ENCODE measurements at regions not wholly inside any gene's neighbourhood (a gene's known extent, or its start where the extent isn't known, plus 50 kb on each side); places are given as distances from the start of the nearest gene placed in this dataset.

DNA sequence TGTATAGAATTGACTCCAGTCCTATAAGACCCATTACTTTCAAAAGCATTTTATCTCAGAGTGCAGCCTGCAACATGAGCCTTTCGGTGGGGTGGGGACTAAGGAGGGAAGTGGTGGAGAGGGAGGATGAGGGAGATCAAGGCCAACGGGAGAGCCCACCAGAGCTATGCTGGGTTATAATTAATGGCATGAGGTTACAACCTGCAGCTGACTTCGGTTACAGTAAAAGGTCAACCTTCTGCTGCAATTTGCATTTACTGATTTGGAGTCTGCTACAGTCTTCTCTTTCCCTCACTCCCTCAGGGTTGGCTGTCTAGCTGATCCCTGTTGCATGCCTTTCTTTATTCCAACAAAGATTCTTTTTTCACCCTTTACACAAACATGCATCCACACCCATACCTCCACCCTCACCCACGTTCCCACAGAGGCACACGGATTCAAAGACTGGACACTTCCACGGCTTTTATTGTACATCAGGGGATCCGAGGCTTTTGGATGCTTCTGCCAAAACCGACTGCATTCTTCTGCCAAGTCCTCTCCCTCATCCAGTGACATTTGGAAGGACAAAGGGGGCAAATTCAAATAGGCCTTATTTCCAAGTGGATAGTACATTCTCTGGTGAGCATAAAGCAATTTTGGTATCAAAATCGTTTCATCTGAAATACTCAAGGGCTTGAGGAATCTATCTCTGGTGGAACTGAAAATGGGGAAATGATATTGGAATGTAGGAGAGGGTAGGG lies 381.2 kb downstream of the NFIB start:
- TF ChIP-seq, protein P1, sequence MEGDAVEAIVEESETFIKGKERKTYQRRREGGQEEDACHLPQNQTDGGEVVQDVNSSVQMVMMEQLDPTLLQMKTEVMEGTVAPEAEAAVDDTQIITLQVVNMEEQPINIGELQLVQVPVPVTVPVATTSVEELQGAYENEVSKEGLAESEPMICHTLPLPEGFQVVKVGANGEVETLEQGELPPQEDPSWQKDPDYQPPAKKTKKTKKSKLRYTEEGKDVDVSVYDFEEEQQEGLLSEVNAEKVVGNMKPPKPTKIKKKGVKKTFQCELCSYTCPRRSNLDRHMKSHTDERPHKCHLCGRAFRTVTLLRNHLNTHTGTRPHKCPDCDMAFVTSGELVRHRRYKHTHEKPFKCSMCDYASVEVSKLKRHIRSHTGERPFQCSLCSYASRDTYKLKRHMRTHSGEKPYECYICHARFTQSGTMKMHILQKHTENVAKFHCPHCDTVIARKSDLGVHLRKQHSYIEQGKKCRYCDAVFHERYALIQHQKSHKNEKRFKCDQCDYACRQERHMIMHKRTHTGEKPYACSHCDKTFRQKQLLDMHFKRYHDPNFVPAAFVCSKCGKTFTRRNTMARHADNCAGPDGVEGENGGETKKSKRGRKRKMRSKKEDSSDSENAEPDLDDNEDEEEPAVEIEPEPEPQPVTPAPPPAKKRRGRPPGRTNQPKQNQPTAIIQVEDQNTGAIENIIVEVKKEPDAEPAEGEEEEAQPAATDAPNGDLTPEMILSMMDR (IDR thresholded peaks at IDR 0.05 in 2 of 3, conservative IDR thresholded peaks at IDR 0.05 in 1 of 3; ENCODE audit: insufficient read depth in 2 of 3, low read depth in 1 of 3, low read length in 3 of 3): no peak
- TF ChIP-seq, protein P2, sequence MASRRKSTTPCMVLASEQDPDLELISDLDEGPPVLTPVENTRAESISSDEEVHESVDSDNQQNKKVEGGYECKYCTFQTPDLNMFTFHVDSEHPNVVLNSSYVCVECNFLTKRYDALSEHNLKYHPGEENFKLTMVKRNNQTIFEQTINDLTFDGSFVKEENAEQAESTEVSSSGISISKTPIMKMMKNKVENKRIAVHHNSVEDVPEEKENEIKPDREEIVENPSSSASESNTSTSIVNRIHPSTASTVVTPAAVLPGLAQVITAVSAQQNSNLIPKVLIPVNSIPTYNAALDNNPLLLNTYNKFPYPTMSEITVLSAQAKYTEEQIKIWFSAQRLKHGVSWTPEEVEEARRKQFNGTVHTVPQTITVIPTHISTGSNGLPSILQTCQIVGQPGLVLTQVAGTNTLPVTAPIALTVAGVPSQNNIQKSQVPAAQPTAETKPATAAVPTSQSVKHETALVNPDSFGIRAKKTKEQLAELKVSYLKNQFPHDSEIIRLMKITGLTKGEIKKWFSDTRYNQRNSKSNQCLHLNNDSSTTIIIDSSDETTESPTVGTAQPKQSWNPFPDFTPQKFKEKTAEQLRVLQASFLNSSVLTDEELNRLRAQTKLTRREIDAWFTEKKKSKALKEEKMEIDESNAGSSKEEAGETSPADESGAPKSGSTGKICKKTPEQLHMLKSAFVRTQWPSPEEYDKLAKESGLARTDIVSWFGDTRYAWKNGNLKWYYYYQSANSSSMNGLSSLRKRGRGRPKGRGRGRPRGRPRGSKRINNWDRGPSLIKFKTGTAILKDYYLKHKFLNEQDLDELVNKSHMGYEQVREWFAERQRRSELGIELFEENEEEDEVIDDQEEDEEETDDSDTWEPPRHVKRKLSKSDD (conservative IDR thresholded peaks at IDR 0.05; ENCODE audit: low read length): no peak
- no peak for TF ChIP-seq EP300 (IDR thresholded peaks at IDR 0.05; ENCODE audit: low read length)
- TF ChIP-seq, protein P3, sequence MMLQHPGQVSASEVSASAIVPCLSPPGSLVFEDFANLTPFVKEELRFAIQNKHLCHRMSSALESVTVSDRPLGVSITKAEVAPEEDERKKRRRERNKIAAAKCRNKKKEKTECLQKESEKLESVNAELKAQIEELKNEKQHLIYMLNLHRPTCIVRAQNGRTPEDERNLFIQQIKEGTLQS (IDR thresholded peaks at IDR 0.05): no peak
- TF ChIP-seq, protein P3 (CRISPR knock-in tag; conservative IDR thresholded peaks at IDR 0.05): no peak
- TF ChIP-seq JUN (IDR thresholded peaks at IDR 0.05; ENCODE audit: borderline replicate concordance, low read depth, low read length): no peak
- no peak for TF ChIP-seq JUN (CRISPR knock-in tag; IDR thresholded peaks at IDR 0.05; ENCODE audit: borderline replicate concordance)
- TF ChIP-seq BCL6 (CRISPR knock-in tag; IDR thresholded peaks at IDR 0.05): no peak
- TF ChIP-seq PHF20 (IDR thresholded peaks at IDR 0.05; ENCODE audit: partially characterized antibody): no peak
- TF ChIP-seq TEAD4 (IDR thresholded peaks at IDR 0.05; ENCODE audit: low read length): no peak
- no peak for TF ChIP-seq TEAD4 (CRISPR knock-in tag; IDR thresholded peaks at IDR 0.05; ENCODE audit: borderline replicate concordance)
- TF ChIP-seq ZC3H11A (IDR thresholded peaks at IDR 0.05; ENCODE audit: low read depth, low read length): no peak
- no peak for TF ChIP-seq ZFP36 (IDR thresholded peaks at IDR 0.05; ENCODE audit: low read depth, low read length, partially characterized antibody)
- TF ChIP-seq RCOR1 (IDR thresholded peaks at IDR 0.05; ENCODE audit: borderline replicate concordance in 1 of 2, low read depth in 2 of 2, low read length in 2 of 2): no peak
- TF ChIP-seq CEBPB (tag; IDR thresholded peaks at IDR 0.05): no peak
- TF ChIP-seq, protein P4, sequence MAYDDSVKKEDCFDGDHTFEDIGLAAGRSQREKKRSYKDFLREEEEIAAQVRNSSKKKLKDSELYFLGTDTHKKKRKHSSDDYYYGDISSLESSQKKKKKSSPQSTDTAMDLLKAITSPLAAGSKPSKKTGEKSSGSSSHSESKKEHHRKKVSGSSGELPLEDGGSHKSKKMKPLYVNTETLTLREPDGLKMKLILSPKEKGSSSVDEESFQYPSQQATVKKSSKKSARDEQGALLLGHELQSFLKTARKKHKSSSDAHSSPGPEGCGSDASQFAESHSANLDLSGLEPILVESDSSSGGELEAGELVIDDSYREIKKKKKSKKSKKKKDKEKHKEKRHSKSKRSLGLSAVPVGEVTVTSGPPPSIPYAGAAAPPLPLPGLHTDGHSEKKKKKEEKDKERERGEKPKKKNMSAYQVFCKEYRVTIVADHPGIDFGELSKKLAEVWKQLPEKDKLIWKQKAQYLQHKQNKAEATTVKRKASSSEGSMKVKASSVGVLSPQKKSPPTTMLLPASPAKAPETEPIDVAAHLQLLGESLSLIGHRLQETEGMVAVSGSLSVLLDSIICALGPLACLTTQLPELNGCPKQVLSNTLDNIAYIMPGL (CRISPR knock-in tag; IDR thresholded peaks at IDR 0.05): no peak
- TF ChIP-seq, protein P5, sequence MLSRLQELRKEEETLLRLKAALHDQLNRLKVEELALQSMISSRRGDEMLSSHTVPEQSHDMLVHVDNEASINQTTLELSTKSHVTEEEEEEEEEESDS (CRISPR knock-in tag; IDR thresholded peaks at IDR 0.05): no peak

Data from K562 (cell line).